HUES48 (cell line): ENCODE measurements at regions not wholly inside any gene's neighbourhood (a gene's known extent, or its start where the extent isn't known, plus 50 kb on each side); places are given as distances from the start of the nearest gene placed in this dataset.
"Not testable (repeated sequence)": the region's sequence is repeated elsewhere in the genome, so short reads cannot be mapped to it uniquely, and the experiment has no call there.

Source experiments
- H3K27ac ChIP-seq: one replicate; pipeline ENCODE4 v1.7.0; 2013; ENCODE audit warnings: low read depth, low read length, inconsistent platforms
- H3K27me3 ChIP-seq: 2 replicates; pipeline ENCODE4 v1.6.1; 2013; ENCODE audit warnings: mild to moderate bottlenecking, low read length; ENCODE audit not compliant: control insufficient read depth, insufficient read depth
- H3K36me3 ChIP-seq: 2 replicates; pipeline ENCODE4 v1.6.1; 2013; ENCODE audit warnings: low read length; ENCODE audit not compliant: control insufficient read depth, insufficient read depth
- H3K4me1 ChIP-seq: 2 replicates; pipeline ENCODE4 v1.6.1; 2013; ENCODE audit warnings: mild to moderate bottlenecking, low read length; ENCODE audit not compliant: control insufficient read depth, insufficient read depth
- H3K4me3 ChIP-seq: 2 replicates; pipeline ENCODE4 v1.5.1; 2013; ENCODE audit warnings: mild to moderate bottlenecking, low read depth, low read length
- H3K9ac ChIP-seq: 2 replicates; pipeline ENCODE4 v1.6.1; 2013; ENCODE audit warnings: mild to moderate bottlenecking, low read depth, low read length, moderate library complexity
- H3K9me3 ChIP-seq: 2 replicates; pipeline ENCODE4 v1.6.1; 2013; ENCODE audit warnings: low read length; ENCODE audit not compliant: control insufficient read depth, insufficient read depth

- not testable (repeated sequence) for H3K4me3 ChIP-seq, H3K36me3 ChIP-seq, H3K27me3 ChIP-seq, H3K4me1 ChIP-seq, H3K9ac ChIP-seq, H3K27ac ChIP-seq
- peaks cover 69% of the 10 kb centered on the region for H3K9me3 ChIP-seq
Observed at GRCh38 chr15:20305015-20305465, 236.6 kb downstream of the GOLGA6L6 start.

DNA sequence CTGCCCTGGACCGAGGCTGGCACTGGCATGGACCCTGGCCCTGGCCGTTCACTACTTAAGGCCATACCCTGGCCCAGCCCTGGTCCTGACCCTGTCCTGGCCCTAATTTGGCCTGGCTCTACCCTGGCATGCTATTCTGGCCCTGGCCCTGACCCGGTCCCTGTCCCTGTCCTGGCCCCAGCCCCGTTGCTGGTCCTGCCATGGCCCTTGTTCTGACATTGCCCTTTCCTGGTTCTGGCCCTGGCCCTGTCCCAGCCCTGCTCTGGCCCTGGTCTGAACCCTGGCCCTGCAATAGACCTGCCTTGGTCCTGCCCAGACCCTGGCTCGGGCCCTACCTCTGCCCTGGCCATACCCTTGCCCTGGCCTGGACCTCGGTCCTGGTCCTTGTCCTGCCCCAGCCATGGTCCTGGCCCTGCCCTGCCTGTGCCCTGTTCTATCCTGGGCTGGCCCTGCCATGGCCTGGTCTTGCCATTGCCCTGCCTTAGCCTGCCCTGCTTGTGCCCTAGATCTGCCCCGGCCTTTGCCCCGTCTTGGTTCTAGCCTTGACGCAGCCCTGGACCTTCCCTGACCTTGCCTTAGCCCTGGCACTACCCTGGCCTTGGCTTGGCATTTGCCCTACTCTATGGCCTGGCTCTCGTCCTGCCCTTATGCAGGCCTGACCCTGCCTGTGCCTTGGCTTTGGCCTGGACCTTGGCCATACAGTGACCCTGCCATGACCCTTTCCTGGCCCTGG, 237.2 kb downstream of the GOLGA6L6 start:
- H3K4me3 ChIP-seq, H3K27ac ChIP-seq, H3K9ac ChIP-seq, H3K4me1 ChIP-seq, H3K27me3 ChIP-seq, H3K36me3 ChIP-seq: not testable (repeated sequence)
- H3K9me3 ChIP-seq, result peaks cover 69% of the 10 kb centered on the region

- not testable (repeated sequence) for H3K9ac ChIP-seq, H3K36me3 ChIP-seq, H3K4me3 ChIP-seq, H3K4me1 ChIP-seq, H3K27me3 ChIP-seq, H3K27ac ChIP-seq
- peaks cover 68% of the 10 kb centered on the region for H3K9me3 ChIP-seq
Observed at GRCh38 chr15:20303248-20304171, 238.1 kb downstream of the GOLGA6L6 start.

GRCh38 chr15:20302141-20303069, 239.2 kb downstream of the GOLGA6L6 start:
- not testable (repeated sequence) for H3K27me3 ChIP-seq, H3K36me3 ChIP-seq, H3K4me1 ChIP-seq, H3K27ac ChIP-seq, H3K4me3 ChIP-seq, H3K9ac ChIP-seq
- peaks cover 66% of the 10 kb centered on the region for H3K9me3 ChIP-seq

DNA sequence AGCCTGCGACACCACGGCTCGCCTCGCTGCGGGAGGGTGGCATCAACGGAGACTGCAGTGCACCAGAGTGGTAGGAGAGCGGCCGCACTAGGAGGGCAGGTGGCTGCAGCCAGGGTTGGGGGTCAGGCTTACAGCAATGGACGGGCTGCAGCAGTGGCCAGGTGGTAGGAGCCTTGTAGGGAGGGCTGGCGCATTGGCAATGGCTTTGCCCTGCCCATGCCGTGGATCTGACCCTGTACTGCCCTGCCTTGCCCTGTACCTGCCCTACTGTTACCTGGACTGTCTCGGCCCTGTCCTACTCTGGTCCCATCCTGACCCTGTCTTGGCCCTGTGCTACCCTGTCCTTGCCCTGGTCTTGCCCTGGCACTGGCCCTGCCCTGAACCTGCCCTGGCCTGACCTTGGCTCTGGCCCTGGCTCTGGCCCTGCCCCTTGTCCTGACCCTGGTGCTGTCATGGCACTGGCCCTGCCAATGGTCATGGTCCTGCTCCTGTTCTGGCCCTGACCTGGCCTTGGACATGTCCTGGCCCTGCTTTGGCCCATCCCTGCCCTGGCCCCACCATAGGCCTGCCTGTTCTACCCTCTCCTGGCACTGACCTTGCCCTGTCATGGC, 240.0 kb downstream of the GOLGA6L6 start:
- not testable (repeated sequence) for H3K27me3 ChIP-seq, H3K27ac ChIP-seq, H3K9ac ChIP-seq, H3K36me3 ChIP-seq, H3K4me3 ChIP-seq, H3K4me1 ChIP-seq
- peaks cover 65% of the 10 kb centered on the region for H3K9me3 ChIP-seq

DNA sequence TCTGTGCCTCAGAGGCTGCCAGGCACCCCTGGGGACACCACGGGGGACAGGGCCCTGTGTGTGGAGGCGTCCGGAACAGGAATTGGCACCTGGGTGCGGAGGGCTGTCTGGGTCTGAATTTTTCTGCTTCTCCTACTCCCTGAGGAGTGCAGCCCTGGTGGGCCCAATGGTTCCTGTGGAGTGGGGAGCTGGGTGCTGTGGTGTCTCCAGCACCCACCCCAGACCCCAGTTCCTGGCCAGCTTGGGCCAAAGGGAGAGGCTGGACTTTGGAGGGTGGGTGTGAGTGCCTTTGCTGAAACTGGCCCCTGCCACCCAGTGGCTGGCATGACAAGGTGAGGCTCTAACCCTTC, 240.6 kb downstream of the GOLGA6L6 start:
- not testable (repeated sequence) for H3K36me3 ChIP-seq, H3K4me3 ChIP-seq, H3K27ac ChIP-seq, H3K4me1 ChIP-seq, H3K27me3 ChIP-seq, H3K9ac ChIP-seq
- H3K9me3 ChIP-seq, result peaks cover 66% of the 10 kb centered on the region

GRCh38 chr15:20300351-20301040, 241.1 kb downstream of the GOLGA6L6 start:
- H3K36me3 ChIP-seq, H3K4me1 ChIP-seq, H3K9ac ChIP-seq, H3K27ac ChIP-seq, H3K27me3 ChIP-seq, H3K4me3 ChIP-seq: not testable (repeated sequence)
- peaks cover 70% of the 10 kb centered on the region for H3K9me3 ChIP-seq

GRCh38 chr15:20297603-20298123, 243.9 kb downstream of the GOLGA6L6 start:
- not testable (repeated sequence) for H3K4me3 ChIP-seq, H3K27me3 ChIP-seq, H3K4me1 ChIP-seq, H3K36me3 ChIP-seq, H3K9ac ChIP-seq, H3K27ac ChIP-seq
- peaks cover 69% of the 10 kb centered on the region for H3K9me3 ChIP-seq

GRCh38 chr15:20296261-20296660, 245.3 kb downstream of the GOLGA6L6 start:
- not testable (repeated sequence) for H3K4me1 ChIP-seq, H3K36me3 ChIP-seq, H3K27ac ChIP-seq, H3K27me3 ChIP-seq, H3K4me3 ChIP-seq, H3K9ac ChIP-seq
- H3K9me3 ChIP-seq, result peaks cover 71% of the 10 kb centered on the region

- Histone ChIP-seq H3K4me3 (no peak overlapping the region), H3K9ac (no peak overlapping the region), H3K36me3 (no peaks in the 10 kb centered on the region), H3K9me3 (peaks cover 70% of the 10 kb centered on the region), H3K27me3 (no peaks in the 10 kb centered on the region), H3K4me1 (no peaks in the 10 kb centered on the region), H3K27ac (no peak overlapping the region)
Observed at GRCh38 chr15:20295238-20295811, 246.3 kb downstream of the GOLGA6L6 start.
